NT2/D1 (cell line): ENCODE measurements at regions not wholly inside any gene's neighbourhood (a gene's known extent, or its start where the extent isn't known, plus 50 kb on each side); places are given as distances from the start of the nearest gene placed in this dataset.
"Not testable (repeated sequence)": the region's sequence is repeated elsewhere in the genome, so short reads cannot be mapped to it uniquely, and the experiment has no call there.

Experiments
- SUZ12 ChIP-seq: IDR thresholded peaks from 2 replicates; pipeline ENCODE4 v1.6.1; 2011; ENCODE audit not compliant: insufficient read length, insufficient read depth; ENCODE audit errors: extremely low read depth
- YY1 ChIP-seq: IDR thresholded peaks from 2 replicates; pipeline ENCODE4 v1.6.1; 2011; ENCODE audit not compliant: insufficient read length, insufficient read depth
- ZNF274 ChIP-seq: IDR thresholded peaks from 2 replicates; pipeline ENCODE4 v1.6.1; 2011; ENCODE audit warnings: mild to moderate bottlenecking, low read depth, low read length

DNA sequence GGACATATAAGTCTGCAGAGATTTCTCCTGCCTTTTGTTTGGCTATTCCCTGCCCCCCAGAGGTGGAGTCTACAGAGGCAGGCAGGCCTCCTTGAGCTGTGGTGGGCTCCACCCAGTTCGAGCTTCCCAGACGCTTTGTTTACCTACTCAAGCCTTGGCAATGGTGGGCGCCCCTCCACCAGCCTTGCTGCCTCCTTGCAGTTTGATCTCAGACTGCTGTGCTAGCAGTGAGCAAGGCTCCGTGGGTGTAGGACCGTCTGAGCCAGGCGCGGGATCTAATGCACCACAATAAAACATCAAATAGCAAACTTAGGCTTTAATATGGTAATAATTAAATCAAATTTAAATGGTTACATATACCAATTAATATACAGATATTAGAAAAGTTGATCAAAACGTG, 525.4 kb downstream of the RERGL start:
- TF ChIP-seq ZNF274, YY1, SUZ12: not testable (repeated sequence)
